ENCODE measurements at regions not wholly inside any gene's neighbourhood (a gene's known extent, or its start where the extent isn't known, plus 50 kb on each side); places are given as distances from the start of the nearest gene placed in this dataset.

DNA sequence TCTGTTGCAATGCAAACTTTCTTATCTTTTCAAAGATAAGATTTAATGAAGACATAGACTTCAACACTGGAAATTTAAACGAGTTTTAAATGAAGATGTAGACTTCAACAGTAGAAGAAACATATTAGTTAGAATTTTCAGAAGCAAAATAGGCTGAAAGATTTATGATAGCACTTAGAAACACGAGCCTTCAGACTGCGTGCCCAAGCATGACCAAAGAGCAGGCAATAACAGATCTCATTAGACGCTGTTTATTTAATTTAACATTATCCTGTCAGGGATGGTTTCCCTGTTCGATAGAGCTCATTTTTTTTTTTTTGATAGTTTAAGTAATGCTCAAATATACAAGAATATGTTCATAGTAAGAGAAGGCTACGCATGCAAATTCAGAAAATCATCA lies 604.7 kb upstream of the SOX9 start (continued):
- TF ChIP-seq CREB1 (CRISPR knock-in tag; IDR thresholded peaks at IDR 0.05; ENCODE audit: low read depth): no peak
- TF ChIP-seq STAT1 (IDR thresholded peaks at IDR 0.05; ENCODE audit: unreplicated experiment): no peak

- Histone ChIP-seq H3K4me1 (ENCODE audit: insufficient read depth) (no peaks in the 10 kb centered on the region), H3K27me3 (ENCODE audit: insufficient read depth) (no peaks in the 10 kb centered on the region), H3K36me3 (ENCODE audit: insufficient read depth) (no peaks in the 10 kb centered on the region), H2AFZ (no peak overlapping the region), H3F3A (replicated peaks; ENCODE audit: low read depth) (no peaks in the 10 kb centered on the region), H3K79me2 (replicated peaks; ENCODE audit: insufficient read depth) (no peaks in the 10 kb centered on the region), H3K27ac (ENCODE audit: low read depth) (no peak overlapping the region), H3K4me3 (no peak overlapping the region), H3K4me2 (no peak overlapping the region), H3K9me2 (ENCODE audit: insufficient read depth) (no peaks in the 10 kb centered on the region), H4K20me1 (replicated peaks; ENCODE audit: insufficient read depth) (no peaks in the 10 kb centered on the region)
- ATAC-seq: no peak
- Mint-ChIP-seq H3K4me3 (no peak overlapping the region), H3K36me3 (ENCODE audit: low read depth) (no peaks in the 10 kb centered on the region), H3K4me1 (peaks cover 11% of the 10 kb centered on the region), H3K27me3 (ENCODE audit: insufficient read depth, low read depth, poor library complexity) (peaks cover 7% of the 10 kb centered on the region), H3K27ac (no peak overlapping the region), H3K9me3 (no peaks in the 10 kb centered on the region)
- no peak for DNase-seq (ENCODE audit: low spot score)
- TF ChIP-seq EZH2 (IDR thresholded peaks at IDR 0.05; ENCODE audit: low read depth, unreplicated experiment) (no peak), CREB1 (CRISPR knock-in tag; IDR thresholded peaks at IDR 0.05; ENCODE audit: low read depth) (no peak), NANOG (IDR thresholded peaks at IDR 0.05; ENCODE audit: borderline replicate concordance) (no peak)
Observed at GRCh38 chr17:71519285-71519684, 601.5 kb upstream of the SOX9 start.

DNA sequence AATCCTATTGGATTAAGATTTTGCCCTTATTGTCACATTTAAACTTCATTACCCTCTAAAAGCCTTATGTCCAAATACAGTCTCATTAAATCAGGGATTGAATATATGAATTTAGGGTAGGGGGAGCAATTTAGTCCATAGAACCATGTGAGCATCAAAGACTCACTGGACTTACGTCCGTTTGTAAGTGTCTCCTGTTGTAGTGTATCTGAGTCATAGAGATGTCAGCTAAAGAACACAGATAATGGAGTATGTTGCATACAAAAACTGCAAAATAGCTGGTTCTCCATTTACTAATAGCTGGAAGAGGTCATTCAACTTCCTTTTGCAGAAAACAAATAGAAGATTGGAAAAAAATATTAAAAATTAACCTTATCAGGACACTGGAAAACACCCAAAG lies 599.1 kb upstream of the SOX9 start:
- no peaks in the 10 kb centered on the region for H3K27me3 ChIP-seq (ENCODE audit: insufficient read depth)
- no peak overlapping the region for H2AFZ ChIP-seq
- no peak overlapping the region for H3K4me2 ChIP-seq
- H4K20me1 ChIP-seq (replicated peaks; ENCODE audit: insufficient read depth): no peaks in the 10 kb centered on the region
- H3K4me1 ChIP-seq (ENCODE audit: insufficient read depth): no peaks in the 10 kb centered on the region
- Mint-ChIP-seq H3K9me3 (no peaks in the 10 kb centered on the region), H3K27me3 (ENCODE audit: insufficient read depth, low read depth, poor library complexity) (peaks cover 7% of the 10 kb centered on the region), H3K36me3 (ENCODE audit: low read depth) (no peaks in the 10 kb centered on the region), H3K4me1 (peaks cover 11% of the 10 kb centered on the region), H3K4me3 (no peak overlapping the region), H3K27ac (no peak overlapping the region)
- no peak overlapping the region for H3K4me3 ChIP-seq
- no peaks in the 10 kb centered on the region for H3K79me2 ChIP-seq (replicated peaks; ENCODE audit: insufficient read depth)
- H3K36me3 ChIP-seq (ENCODE audit: insufficient read depth): no peaks in the 10 kb centered on the region
- no peak for DNase-seq (ENCODE audit: low spot score)
- ATAC-seq: no peak
- H3K9me2 ChIP-seq (ENCODE audit: insufficient read depth): no peaks in the 10 kb centered on the region
- TF ChIP-seq EZH2phosphoT487 (IDR thresholded peaks at IDR 0.05; ENCODE audit: unreplicated experiment) (no peak), STAT1 (IDR thresholded peaks at IDR 0.05; ENCODE audit: unreplicated experiment) (no peak), POLR2AphosphoS5 (IDR thresholded peaks at IDR 0.05; ENCODE audit: low read depth) (no peak), CTCF (conservative IDR thresholded peaks at IDR 0.05; ENCODE audit: low read depth in 2 of 2) (no peak), CREB1 (CRISPR knock-in tag; IDR thresholded peaks at IDR 0.05; ENCODE audit: low read depth) (no peak), ZNF331 (CRISPR knock-in tag; IDR thresholded peaks at IDR 0.05; ENCODE audit: low read depth) (no peak), EZH2 (IDR thresholded peaks at IDR 0.05; ENCODE audit: low read depth, unreplicated experiment) (no peak), ZNF114 (CRISPR knock-in tag; IDR thresholded peaks at IDR 0.05) (no peak), JUNB (IDR thresholded peaks at IDR 0.05; ENCODE audit: unreplicated experiment) (no peak)
- TF ChIP-seq, protein P1, sequence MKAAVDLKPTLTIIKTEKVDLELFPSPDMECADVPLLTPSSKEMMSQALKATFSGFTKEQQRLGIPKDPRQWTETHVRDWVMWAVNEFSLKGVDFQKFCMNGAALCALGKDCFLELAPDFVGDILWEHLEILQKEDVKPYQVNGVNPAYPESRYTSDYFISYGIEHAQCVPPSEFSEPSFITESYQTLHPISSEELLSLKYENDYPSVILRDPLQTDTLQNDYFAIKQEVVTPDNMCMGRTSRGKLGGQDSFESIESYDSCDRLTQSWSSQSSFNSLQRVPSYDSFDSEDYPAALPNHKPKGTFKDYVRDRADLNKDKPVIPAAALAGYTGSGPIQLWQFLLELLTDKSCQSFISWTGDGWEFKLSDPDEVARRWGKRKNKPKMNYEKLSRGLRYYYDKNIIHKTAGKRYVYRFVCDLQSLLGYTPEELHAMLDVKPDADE (IDR thresholded peaks at IDR 0.05): no peak
- TF ChIP-seq, protein P2, sequence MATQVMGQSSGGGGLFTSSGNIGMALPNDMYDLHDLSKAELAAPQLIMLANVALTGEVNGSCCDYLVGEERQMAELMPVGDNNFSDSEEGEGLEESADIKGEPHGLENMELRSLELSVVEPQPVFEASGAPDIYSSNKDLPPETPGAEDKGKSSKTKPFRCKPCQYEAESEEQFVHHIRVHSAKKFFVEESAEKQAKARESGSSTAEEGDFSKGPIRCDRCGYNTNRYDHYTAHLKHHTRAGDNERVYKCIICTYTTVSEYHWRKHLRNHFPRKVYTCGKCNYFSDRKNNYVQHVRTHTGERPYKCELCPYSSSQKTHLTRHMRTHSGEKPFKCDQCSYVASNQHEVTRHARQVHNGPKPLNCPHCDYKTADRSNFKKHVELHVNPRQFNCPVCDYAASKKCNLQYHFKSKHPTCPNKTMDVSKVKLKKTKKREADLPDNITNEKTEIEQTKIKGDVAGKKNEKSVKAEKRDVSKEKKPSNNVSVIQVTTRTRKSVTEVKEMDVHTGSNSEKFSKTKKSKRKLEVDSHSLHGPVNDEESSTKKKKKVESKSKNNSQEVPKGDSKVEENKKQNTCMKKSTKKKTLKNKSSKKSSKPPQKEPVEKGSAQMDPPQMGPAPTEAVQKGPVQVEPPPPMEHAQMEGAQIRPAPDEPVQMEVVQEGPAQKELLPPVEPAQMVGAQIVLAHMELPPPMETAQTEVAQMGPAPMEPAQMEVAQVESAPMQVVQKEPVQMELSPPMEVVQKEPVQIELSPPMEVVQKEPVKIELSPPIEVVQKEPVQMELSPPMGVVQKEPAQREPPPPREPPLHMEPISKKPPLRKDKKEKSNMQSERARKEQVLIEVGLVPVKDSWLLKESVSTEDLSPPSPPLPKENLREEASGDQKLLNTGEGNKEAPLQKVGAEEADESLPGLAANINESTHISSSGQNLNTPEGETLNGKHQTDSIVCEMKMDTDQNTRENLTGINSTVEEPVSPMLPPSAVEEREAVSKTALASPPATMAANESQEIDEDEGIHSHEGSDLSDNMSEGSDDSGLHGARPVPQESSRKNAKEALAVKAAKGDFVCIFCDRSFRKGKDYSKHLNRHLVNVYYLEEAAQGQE (IDR thresholded peaks at IDR 0.05; ENCODE audit: unreplicated experiment): no peak
- no peak overlapping the region for H3K27ac ChIP-seq (ENCODE audit: low read depth)
- no peaks in the 10 kb centered on the region for H3F3A ChIP-seq (replicated peaks; ENCODE audit: low read depth)

Data from GM23338 (cell line).